SK-N-SH treated with all-trans-retinoic acid at 6 μM for 48 hours (cell line): ENCODE measurements at regions not wholly inside any gene's neighbourhood (a gene's known extent, or its start where the extent isn't known, plus 50 kb on each side); places are given as distances from the start of the nearest gene placed in this dataset.
A peak's percentile ranks its signal among the peaks of the same experiment; 100 is the strongest.

Experiments used
- ATAC-seq: fragments of 200-7000 bp; cut with Tn5 transposase; 3 replicates; pipeline ENCODE4 v1.9.1; 2020; ENCODE audit warnings: mild to moderate bottlenecking, moderate library complexity
- BACH2 ChIP-seq: fragments of 250-450 bp; sonication (Bioruptor Pico); IDR thresholded peaks from 2 replicates; pipeline ENCODE4 v1.9.0; 2021; ENCODE audit warnings: mild to moderate bottlenecking, borderline replicate concordance
- ESRRG ChIP-seq: fragments of 250-450 bp; sonication (Bioruptor Pico); IDR thresholded peaks from 2 replicates; pipeline ENCODE4 v1.6.1; 2021; ENCODE audit warnings: mild to moderate bottlenecking
- ISL1 ChIP-seq: fragments of 250-450 bp; sonication (Bioruptor Pico); IDR thresholded peaks from 2 replicates; pipeline ENCODE4 v2.1.2; 2022; ENCODE audit warnings: mild to moderate bottlenecking, moderate library complexity
- OSR1 ChIP-seq: fragments of 250-450 bp; sonication (Bioruptor Pico); IDR thresholded peaks from 2 replicates; pipeline ENCODE4 v1.8.0; 2022; ENCODE audit warnings: moderate library complexity, mild to moderate bottlenecking, inconsistent platforms
- PPARA ChIP-seq: fragments of 250-450 bp; sonication (Bioruptor Pico); IDR thresholded peaks from 2 replicates; pipeline ENCODE4 v1.5.0; 2020; ENCODE audit warnings: mild to moderate bottlenecking, borderline replicate concordance
- RARB ChIP-seq: fragments of 250-450 bp; sonication (Bioruptor Pico); IDR thresholded peaks from 2 replicates; pipeline ENCODE4 v1.8.0; 2021; ENCODE audit warnings: mild to moderate bottlenecking, moderate library complexity
- TCF4 ChIP-seq: fragments of 250-450 bp; sonication (Bioruptor Pico); IDR thresholded peaks from 2 replicates; pipeline ENCODE4 v1.8.0; 2021; ENCODE audit warnings: mild to moderate bottlenecking, moderate library complexity, borderline replicate concordance
- ZC3H10 ChIP-seq: fragments of 250-450 bp; sonication (Bioruptor Pico); IDR thresholded peaks from 2 replicates; pipeline ENCODE4 v1.5.1; 2021; ENCODE audit warnings: mild to moderate bottlenecking, moderate library complexity
- ZFP3 ChIP-seq: fragments of 250-450 bp; sonication (Bioruptor Pico); IDR thresholded peaks from 2 replicates; pipeline ENCODE4 v1.5.0; 2020; ENCODE audit warnings: mild to moderate bottlenecking, moderate library complexity
- ZFP30 ChIP-seq: fragments of 450-650 bp; formaldehyde crosslinking; IDR thresholded peaks from 2 replicates; pipeline ENCODE4 v1.5.0; 2022; ENCODE audit warnings: mild to moderate bottlenecking, moderate library complexity
- ZNF565 ChIP-seq: fragments of 450-650 bp; formaldehyde crosslinking; conservative IDR thresholded peaks from 2 replicates; pipeline ENCODE4 v1.5.0; 2020; ENCODE audit warnings: low read depth, mild to moderate bottlenecking, moderate library complexity
- ZNF70 ChIP-seq: fragments of 450-650 bp; formaldehyde crosslinking; IDR thresholded peaks from 2 replicates; pipeline ENCODE4 v1.5.0; 2020; ENCODE audit warnings: mild to moderate bottlenecking, moderate library complexity
- ZNF8 ChIP-seq: fragments of 450-650 bp; formaldehyde crosslinking; IDR thresholded peaks from 2 replicates; pipeline ENCODE4 v1.5.0; 2020; ENCODE audit warnings: mild to moderate bottlenecking, moderate library complexity
- TF ChIP-seq, protein P1 (sequence below): fragments of 250-450 bp; sonication (Bioruptor Pico); IDR thresholded peaks from 2 replicates; pipeline ENCODE4 v1.5.1; 2021; ENCODE audit warnings: mild to moderate bottlenecking, moderate library complexity
- TF ChIP-seq, protein P2 (sequence below): fragments of 250-450 bp; sonication (Bioruptor Pico); IDR thresholded peaks from 2 replicates; pipeline ENCODE4 v1.8.0; 2021; ENCODE audit warnings: low read depth, mild to moderate bottlenecking, moderate library complexity, borderline replicate concordance
- TF ChIP-seq, protein P3 (sequence below): fragments of 250-450 bp; sonication (Bioruptor Pico); IDR thresholded peaks from 2 replicates; pipeline ENCODE4 v1.8.0; 2020; ENCODE audit warnings: mild to moderate bottlenecking, moderate library complexity, borderline replicate concordance
- TF ChIP-seq, protein P4 (sequence below): fragments of 250-450 bp; sonication (Bioruptor Pico); IDR thresholded peaks from 2 replicates; pipeline ENCODE4 v1.5.0; 2020; ENCODE audit warnings: mild to moderate bottlenecking, moderate library complexity
- TF ChIP-seq, protein P5 (sequence below): fragments of 250-450 bp; sonication (Bioruptor Pico); IDR thresholded peaks from 2 replicates; pipeline ENCODE4 v1.5.1; 2020; ENCODE audit warnings: low read depth, mild to moderate bottlenecking, moderate library complexity

DNA sequence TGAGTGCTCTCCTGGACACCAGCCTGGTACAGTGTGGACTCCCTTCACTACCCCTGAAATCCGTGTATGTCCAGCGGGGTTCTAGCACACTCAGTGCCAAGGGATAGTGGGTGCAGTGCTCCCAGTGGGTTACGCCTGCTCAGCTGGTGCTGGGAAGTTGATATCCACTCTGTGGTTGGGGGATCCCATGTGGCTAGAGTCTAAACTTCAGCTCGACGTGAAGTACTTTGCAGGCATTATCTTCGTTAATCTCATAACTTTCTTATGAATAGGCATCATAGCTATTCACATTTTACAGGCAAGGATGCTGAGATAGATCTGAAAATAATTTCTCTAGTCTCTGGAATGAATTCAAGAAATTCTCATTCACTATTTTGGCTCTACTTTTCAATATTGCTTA is 433.2 kb upstream of the HTR2A start (continued):
- TF ChIP-seq, protein P1, sequence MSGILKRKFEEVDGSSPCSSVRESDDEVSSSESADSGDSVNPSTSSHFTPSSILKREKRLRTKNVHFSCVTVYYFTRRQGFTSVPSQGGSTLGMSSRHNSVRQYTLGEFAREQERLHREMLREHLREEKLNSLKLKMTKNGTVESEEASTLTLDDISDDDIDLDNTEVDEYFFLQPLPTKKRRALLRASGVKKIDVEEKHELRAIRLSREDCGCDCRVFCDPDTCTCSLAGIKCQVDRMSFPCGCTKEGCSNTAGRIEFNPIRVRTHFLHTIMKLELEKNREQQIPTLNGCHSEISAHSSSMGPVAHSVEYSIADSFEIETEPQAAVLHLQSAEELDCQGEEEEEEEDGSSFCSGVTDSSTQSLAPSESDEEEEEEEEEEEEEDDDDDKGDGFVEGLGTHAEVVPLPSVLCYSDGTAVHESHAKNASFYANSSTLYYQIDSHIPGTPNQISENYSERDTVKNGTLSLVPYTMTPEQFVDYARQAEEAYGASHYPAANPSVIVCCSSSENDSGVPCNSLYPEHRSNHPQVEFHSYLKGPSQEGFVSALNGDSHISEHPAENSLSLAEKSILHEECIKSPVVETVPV (CRISPR knock-in tag): no peak
- TF ChIP-seq, protein P2, sequence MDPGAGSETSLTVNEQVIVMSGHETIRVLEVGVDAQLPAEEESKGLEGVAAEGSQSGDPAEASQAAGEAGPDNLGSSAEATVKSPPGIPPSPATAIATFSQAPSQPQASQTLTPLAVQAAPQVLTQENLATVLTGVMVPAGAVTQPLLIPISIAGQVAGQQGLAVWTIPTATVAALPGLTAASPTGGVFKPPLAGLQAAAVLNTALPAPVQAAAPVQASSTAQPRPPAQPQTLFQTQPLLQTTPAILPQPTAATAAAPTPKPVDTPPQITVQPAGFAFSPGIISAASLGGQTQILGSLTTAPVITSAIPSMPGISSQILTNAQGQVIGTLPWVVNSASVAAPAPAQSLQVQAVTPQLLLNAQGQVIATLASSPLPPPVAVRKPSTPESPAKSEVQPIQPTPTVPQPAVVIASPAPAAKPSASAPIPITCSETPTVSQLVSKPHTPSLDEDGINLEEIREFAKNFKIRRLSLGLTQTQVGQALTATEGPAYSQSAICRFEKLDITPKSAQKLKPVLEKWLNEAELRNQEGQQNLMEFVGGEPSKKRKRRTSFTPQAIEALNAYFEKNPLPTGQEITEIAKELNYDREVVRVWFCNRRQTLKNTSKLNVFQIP (CRISPR knock-in tag): no peak
- TF ChIP-seq ISL1: no peak

DNA sequence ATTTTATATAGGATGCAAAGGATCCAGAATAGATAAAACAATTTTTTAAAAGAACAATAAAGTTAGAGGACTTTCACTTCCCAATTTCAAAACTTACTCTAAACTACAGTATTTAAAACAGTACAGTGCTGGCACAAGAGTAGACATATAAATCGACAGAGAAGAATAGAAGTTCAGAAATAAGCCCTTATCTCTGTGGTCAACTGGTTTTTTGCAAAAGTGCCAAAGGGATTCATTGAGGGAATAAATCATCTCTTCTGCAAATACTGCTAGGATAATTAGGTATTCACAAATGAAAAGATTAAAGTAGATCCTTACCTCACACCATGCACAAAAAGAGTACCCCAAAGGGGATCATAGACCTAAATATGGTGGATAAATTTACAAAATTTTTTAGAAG is 431.0 kb upstream of the HTR2A start:
- TF ChIP-seq, protein P3, sequence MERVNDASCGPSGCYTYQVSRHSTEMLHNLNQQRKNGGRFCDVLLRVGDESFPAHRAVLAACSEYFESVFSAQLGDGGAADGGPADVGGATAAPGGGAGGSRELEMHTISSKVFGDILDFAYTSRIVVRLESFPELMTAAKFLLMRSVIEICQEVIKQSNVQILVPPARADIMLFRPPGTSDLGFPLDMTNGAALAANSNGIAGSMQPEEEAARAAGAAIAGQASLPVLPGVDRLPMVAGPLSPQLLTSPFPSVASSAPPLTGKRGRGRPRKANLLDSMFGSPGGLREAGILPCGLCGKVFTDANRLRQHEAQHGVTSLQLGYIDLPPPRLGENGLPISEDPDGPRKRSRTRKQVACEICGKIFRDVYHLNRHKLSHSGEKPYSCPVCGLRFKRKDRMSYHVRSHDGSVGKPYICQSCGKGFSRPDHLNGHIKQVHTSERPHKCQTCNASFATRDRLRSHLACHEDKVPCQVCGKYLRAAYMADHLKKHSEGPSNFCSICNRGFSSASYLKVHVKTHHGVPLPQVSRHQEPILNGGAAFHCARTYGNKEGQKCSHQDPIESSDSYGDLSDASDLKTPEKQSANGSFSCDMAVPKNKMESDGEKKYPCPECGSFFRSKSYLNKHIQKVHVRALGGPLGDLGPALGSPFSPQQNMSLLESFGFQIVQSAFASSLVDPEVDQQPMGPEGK (CRISPR knock-in tag): no peak
- TF ChIP-seq, protein P4, sequence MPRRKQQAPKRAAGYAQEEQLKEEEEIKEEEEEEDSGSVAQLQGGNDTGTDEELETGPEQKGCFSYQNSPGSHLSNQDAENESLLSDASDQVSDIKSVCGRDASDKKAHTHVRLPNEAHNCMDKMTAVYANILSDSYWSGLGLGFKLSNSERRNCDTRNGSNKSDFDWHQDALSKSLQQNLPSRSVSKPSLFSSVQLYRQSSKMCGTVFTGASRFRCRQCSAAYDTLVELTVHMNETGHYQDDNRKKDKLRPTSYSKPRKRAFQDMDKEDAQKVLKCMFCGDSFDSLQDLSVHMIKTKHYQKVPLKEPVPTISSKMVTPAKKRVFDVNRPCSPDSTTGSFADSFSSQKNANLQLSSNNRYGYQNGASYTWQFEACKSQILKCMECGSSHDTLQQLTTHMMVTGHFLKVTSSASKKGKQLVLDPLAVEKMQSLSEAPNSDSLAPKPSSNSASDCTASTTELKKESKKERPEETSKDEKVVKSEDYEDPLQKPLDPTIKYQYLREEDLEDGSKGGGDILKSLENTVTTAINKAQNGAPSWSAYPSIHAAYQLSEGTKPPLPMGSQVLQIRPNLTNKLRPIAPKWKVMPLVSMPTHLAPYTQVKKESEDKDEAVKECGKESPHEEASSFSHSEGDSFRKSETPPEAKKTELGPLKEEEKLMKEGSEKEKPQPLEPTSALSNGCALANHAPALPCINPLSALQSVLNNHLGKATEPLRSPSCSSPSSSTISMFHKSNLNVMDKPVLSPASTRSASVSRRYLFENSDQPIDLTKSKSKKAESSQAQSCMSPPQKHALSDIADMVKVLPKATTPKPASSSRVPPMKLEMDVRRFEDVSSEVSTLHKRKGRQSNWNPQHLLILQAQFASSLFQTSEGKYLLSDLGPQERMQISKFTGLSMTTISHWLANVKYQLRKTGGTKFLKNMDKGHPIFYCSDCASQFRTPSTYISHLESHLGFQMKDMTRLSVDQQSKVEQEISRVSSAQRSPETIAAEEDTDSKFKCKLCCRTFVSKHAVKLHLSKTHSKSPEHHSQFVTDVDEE (CRISPR knock-in tag): no peak
- TF ChIP-seq, protein P5, sequence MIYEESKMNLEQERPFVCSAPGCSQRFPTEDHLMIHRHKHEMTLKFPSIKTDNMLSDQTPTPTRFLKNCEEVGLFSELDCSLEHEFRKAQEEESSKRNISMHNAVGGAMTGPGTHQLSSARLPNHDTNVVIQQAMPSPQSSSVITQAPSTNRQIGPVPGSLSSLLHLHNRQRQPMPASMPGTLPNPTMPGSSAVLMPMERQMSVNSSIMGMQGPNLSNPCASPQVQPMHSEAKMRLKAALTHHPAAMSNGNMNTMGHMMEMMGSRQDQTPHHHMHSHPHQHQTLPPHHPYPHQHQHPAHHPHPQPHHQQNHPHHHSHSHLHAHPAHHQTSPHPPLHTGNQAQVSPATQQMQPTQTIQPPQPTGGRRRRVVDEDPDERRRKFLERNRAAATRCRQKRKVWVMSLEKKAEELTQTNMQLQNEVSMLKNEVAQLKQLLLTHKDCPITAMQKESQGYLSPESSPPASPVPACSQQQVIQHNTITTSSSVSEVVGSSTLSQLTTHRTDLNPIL: no peak
- ATAC-seq: no peak

DNA sequence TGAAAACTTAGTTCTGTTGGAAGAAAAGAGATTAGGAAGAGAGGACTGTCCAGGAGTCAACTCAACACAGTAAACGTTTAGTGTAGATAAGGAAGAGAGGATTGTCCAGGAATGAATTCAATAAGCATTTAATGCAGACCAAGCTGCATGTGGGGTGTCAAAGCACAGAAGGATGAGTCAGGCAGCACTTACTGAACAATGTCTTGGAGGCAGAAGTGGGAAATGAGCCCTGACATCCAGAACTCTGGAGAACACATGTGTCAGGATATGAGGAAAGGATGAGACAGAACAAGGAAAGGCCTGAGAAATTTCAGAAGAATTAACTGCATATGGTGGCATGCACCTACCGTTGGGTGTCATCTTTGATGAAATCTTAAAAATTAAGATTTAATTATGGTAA is 429.2 kb upstream of the HTR2A start:
- ATAC-seq: peak; percentile 79

More for the DNA sequence above, 429.2 kb upstream of the HTR2A start:
- TF ChIP-seq ZFP30 (no peak), PPARA (CRISPR knock-in tag) (no peak), ZNF565 (CRISPR knock-in tag) (no peak), OSR1 (CRISPR knock-in tag) (no peak), ISL1 (no peak), RARB (CRISPR knock-in tag) (no peak), TCF4 (CRISPR knock-in tag) (no peak), ZFP3 (CRISPR knock-in tag) (no peak), ZC3H10 (CRISPR knock-in tag) (no peak), ESRRG (CRISPR knock-in tag) (no peak), ZNF8 (no peak), ZNF70 (no peak), BACH2 (no peak)
- TF ChIP-seq, protein P2 (CRISPR knock-in tag): no peak
- TF ChIP-seq, protein P4 (CRISPR knock-in tag): no peak
- TF ChIP-seq, protein P3 (CRISPR knock-in tag): no peak
- TF ChIP-seq, protein P1 (CRISPR knock-in tag): no peak
